HEK293 (cell line): ENCODE measurements at regions not wholly inside any gene's neighbourhood (a gene's known extent, or its start where the extent isn't known, plus 50 kb on each side); places are given as distances from the start of the nearest gene placed in this dataset.

Experiments used
- CTCF ChIP-seq: fragments of 450-650 bp; formaldehyde crosslinking; IDR thresholded peaks from 2 replicates; pipeline ENCODE4 v1.5.1; 2016; ENCODE audit warnings: missing biosample characterization, missing genetic modification characterization
- PATZ1 ChIP-seq: fragments of 450-650 bp; formaldehyde crosslinking; IDR thresholded peaks from 2 replicates; pipeline ENCODE4 v1.5.1; 2016; ENCODE audit warnings: missing biosample characterization, missing genetic modification characterization
- ZBTB21 ChIP-seq: fragments of 450-650 bp; formaldehyde crosslinking; IDR thresholded peaks from 2 replicates; pipeline ENCODE4 v1.5.1; 2017; ENCODE audit warnings: missing biosample characterization, missing genetic modification characterization
- ZBTB8A ChIP-seq: fragments of 450-650 bp; formaldehyde crosslinking; IDR thresholded peaks from 2 replicates; pipeline ENCODE4 v1.5.1; 2016; ENCODE audit warnings: missing biosample characterization, missing genetic modification characterization
- ZNF362 ChIP-seq: fragments of 450-650 bp; formaldehyde crosslinking; IDR thresholded peaks from 2 replicates; pipeline ENCODE4 v1.5.1; 2016; ENCODE audit warnings: missing biosample characterization, missing genetic modification characterization
- ZNF558 ChIP-seq: fragments of 450-650 bp; formaldehyde crosslinking; IDR thresholded peaks from 2 replicates; pipeline ENCODE4 v1.5.1; 2016; ENCODE audit warnings: missing biosample characterization, missing genetic modification characterization

GRCh38 chr4:122099896-122100295 is 52.2 kb upstream of the BLTP1 start:
- no peak for TF ChIP-seq ZNF558
- no peak for TF ChIP-seq CTCF (tag by site-specific recombination)
- TF ChIP-seq PATZ1 (tag by site-specific recombination) = no peak
- no peak for TF ChIP-seq ZBTB8A (tag by site-specific recombination)
- TF ChIP-seq ZBTB21 (tag by site-specific recombination) = no peak
- no peak for TF ChIP-seq ZNF362
